Hematopoietic multipotent progenitor cell treated with erythropoietin and hydrocortisone succinate and interleukin-3 and kit ligand, for 17 days (in vitro differentiated cells): ENCODE measurements at regions not wholly inside any gene's neighbourhood (a gene's known extent, or its start where the extent isn't known, plus 50 kb on each side); places are given as distances from the start of the nearest gene placed in this dataset.

Experiments
- DNase-seq: peaks from one replicate; pipeline ENCODE4 v3.0.0-alpha.2; 2015; ENCODE audit warnings: low spot score

DNA sequence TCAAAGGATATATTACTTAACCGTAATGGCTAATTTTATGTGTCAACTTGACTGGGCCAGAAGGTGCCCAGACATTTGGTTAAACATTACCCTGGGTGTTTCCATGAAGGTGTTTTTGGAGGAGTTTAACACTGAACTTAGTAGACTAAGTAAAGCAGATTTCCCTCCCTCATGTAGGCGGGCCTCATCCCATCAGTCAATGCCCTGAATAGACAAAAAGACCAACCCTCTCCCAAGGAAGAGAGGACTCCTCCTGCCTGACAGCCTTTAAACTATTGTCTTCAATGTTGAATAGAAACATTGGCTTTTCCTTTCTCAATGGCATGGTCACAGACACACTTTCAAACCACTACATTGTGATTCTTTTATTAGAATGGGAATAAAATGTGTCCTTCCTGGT, 121.9 kb downstream of the SETD4 start:
- no peak for DNase-seq

DNA sequence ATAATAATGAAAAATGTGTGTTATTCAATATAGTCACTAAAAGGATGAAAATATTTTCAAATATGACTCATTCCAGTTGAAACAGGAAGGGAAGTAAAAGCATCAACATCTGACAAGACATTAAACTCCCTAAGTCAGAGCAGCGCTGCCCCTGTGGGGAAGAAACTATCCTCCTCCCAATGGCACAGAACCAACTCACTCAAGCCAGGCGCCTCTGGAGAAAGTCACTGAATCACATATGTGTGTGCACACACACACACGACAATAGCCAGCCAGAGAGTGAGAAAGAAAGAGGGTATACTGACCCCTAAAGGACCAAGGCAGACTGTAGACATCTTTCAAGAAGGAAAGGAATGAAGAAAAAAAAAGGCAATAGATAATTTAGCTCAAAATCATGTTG, 126.9 kb downstream of the SETD4 start:
- no peak for DNase-seq

- no peak for DNase-seq
These were observed 128.0 kb downstream of the SETD4 start for GRCh38 chr21:35932232-35932911.

- DNase-seq: no peak
These were observed 130.4 kb downstream of the SETD4 start for GRCh38 chr21:35929901-35930300.

GRCh38 chr21:35927262-35927661, 133.1 kb downstream of the SETD4 start:
- no peak for DNase-seq

DNA sequence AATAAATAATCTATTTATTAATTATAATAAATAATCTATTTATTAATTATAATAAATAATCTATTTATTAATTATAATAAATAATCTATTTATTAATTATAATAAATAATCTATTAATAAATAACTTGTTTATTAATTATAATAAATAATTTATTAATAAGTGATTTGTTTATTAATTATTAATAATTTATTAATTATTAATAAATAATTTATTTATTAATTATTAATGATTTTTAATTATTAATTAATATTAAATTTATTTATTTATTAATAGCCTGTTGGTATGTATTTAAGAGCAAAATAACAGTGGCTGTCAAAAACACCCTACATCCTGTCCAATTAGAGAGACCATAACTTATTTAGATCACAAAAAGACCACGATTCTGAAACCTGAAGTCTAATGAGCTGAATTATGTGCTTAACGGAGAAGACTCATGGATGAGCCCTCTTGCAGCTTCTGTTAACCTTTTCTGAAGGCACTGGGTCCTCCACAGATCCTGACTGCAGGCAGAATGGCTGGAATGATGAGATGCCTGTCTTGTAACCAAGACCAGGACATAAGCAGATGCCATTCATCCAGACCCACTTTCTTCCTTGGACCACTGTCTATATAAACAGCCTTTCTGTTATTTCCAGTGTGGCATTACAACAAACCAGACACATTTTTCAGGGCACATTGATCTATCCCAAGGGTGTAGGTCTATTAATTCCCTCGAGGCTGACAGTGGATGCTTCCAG, 134.2 kb downstream of the SETD4 start:
- no peak for DNase-seq

DNA sequence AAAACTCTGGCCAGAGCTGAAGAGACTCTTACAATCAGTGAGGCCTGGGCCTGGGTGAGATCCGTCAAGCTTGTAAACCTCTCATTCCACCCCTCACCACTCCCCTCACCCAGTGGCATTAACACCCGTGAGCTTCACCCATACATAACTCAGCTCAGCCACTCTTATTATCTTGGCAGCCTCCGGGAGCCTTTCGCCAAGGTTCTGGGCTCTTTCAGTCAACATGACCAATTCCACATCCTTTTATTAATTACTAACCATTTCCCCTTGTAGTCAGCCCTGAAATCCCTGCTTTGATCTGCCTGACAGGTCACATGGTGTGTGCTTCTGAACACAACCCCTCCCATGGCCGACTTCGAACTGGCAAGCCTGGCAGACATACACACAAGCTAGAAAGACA, 134.8 kb downstream of the SETD4 start:
- no peak for DNase-seq

DNA sequence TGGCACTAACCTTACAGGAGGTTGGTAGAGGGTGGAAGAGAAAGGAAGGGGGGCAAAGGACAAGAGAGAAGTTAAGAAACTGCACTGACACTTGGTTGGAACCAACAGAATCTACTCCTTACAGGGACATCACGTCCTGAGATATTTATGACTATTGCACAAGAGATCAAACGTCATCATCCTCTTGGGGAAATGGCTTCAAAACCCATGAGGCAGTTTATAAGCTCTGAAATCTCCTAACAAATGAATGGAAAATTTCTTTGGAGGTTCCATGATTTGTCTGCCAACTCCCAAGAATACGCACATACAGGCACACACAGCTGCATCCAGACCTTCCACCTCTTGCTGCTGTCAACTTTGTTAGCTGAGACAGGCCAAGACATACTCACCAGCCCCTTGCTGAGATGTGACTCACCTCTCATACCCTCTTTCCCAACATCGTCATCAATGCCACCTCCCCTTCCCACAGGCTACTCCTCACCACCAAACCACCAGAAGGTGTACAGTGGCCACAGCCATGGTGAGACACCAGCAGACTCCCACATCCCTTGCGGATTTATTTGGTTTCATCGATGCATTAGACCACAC, 135.5 kb downstream of the SETD4 start:
- no peak for DNase-seq

GRCh38 chr21:35923971-35924370, 136.4 kb downstream of the SETD4 start:
- DNase-seq: no peak

DNA sequence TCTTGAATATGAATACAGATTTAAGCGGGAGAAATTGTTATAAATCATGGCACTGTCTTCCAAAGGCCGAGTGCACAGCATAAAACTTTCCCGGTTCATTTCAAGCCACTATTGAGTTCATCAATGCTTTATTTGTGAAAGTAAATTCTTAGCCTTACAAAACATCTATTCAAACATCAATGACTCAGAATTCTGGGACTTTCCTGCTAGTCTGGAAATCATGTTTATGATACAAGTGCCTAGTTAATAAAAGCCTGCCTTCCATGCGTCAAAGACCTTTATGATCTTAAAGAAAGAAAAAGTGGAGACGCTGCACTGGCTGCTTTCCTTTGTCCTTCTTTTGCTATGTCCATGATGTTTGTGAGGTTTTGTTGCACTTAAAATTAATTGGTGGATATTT, 137.7 kb downstream of the SETD4 start:
- DNase-seq: no peak

- DNase-seq: no peak
These were observed 138.9 kb downstream of the SETD4 start for GRCh38 chr21:35921471-35921870.

DNA sequence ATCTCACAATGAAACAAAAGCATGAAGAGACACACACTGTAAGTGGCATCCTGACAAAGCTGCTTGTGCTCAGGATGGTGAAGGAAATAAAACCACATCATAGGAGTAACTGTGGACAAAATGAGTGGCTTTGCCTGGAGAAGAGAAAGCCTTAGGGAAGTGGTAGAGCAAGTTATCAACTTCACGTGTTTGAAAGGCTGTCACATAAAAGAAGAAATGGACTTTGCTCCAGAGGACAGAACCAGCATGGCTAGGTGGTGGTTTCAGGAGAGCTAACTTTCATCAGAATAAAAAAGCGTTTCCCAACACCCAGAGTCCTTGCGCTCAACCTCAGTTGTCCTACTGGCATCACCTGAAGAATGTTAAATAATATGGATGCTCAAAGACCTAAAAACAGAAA, 139.9 kb downstream of the SETD4 start:
- DNase-seq: no peak

- DNase-seq: no peak
These were observed 145.3 kb downstream of the SETD4 start for GRCh38 chr21:35915030-35915429.

DNA sequence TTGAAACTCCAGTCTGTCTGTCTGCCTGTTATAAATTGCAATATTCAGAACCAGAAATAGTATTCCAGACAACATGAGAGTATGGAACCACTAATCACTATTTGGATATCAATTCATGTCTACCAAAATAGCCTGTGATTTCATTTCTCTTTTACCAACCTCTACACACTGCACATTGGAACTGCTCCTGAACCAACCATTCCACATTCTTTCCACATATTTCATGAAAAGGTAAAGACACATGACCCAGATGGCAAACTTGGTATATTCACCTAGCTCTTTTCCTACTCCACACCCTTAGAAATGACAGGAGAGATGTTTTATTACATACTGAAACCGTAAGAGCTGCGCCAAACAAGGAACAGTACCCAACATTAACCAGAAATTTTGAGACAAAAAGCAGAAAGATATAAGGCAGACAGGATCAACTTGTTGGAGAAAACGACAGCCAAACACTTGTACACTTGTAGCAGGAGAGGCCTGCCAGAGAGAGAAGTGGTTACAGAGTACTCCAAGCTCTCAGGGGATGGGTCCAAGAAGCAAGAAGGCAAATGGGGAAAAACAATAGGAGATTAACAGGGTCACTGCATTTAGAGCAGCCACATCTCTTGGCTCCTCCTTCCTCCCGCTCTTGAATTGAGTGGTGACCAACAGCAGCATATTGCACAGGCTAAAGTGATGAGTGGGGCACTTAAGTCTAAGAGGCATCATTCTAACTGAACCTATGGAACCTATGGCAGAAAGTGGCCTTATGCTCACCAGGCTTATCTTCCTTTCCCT, 148.7 kb downstream of the SETD4 start:
- no peak for DNase-seq

DNA sequence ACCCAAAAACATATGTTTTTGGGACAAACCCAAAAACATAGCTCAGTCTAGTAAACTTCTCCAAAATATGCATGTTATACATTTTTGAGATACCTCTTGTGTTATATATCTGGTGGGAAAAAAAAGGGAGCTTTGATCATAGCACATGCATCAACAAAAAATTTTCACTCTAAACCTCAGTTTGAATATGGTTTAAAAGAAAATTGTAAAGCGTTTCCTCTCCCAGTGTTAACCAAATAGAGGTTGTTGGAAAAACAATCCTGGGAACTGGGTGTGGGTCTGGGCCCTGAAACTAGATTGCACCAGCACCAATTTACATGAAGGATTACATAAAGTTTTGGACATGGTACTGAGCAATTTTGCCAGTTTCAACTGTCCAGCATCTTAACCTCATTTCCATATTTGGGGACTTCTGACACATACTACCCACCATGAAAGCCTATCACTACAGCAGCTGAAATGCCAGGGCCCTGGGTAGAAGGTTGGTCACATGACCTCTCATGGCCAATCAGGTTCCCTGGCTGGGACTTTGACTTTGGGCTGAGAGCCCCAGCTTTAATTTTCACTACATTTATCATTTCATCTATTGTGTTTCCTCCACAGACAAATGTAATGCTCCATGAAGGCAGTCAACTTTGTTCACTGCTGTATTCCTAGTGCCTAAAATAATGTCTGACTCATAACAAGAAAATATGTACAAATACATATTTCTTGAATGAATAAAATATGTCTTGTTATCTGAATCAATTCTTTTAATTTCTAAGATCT, 150.7 kb downstream of the SETD4 start:
- DNase-seq: no peak

GRCh38 chr21:35908311-35909078, 151.8 kb downstream of the SETD4 start:
- DNase-seq: no peak

- DNase-seq: no peak
These were observed 153.7 kb downstream of the SETD4 start for GRCh38 chr21:35906586-35906985.

DNA sequence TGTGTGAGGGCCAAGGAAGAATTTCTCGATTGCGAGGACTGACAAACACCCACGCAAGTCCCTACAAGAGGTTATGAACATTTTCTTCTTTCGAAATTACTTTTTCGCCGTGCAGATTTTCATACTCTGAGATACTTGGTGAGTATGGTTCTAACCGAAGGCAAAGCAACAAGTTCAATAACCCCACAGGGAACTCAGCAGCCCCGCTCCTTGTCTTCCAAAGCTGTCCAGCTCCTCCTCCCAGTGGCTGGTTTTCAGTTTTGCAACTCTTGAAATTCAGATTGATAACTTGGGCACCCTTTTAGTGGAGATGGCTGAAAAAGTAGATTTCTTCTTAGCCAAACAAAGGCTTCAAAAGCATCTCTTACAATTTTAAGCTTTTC, 154.4 kb downstream of the SETD4 start:
- DNase-seq: no peak

DNA sequence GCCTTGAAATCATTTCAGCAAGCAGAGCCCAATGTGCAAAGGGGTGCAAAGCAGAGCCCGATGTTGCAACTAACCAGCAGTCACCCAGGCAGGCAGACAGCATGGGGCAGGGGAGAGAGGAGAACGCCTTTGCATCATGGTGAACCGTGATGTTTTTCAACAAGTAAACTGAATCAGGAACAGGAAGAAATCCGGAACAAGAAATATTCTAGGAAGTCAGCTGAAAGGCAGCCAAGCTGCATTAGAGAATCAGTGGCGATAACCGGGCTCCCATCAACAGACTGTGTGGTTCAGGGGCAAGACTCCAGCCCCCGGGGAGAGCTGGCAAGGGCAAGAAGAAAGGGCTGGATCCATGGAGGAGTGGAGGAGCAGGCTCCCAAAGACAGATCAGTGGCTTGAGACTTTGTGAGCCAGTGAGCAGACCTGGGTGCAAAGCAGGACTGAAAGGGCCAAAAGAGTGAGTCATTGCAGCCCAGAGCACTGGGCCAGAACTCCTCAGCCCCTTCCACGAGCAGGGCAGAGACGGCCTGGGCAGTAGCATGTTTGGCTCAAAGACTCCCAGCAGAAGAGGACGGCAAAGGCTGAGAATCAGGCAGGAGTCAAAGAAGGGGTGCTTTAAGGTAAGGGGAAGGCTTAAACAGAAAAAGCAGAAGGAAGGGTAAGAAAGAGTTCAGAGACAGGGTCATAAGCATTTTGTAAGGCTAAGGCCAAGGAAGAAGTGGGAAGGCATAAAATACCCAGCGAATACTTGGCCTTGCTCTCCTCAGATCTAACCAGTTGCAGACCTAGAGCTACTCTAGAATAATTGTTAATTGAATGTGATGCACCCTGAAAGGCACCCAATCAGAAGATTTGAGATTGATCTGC, 155.0 kb downstream of the SETD4 start:
- DNase-seq: no peak

DNA sequence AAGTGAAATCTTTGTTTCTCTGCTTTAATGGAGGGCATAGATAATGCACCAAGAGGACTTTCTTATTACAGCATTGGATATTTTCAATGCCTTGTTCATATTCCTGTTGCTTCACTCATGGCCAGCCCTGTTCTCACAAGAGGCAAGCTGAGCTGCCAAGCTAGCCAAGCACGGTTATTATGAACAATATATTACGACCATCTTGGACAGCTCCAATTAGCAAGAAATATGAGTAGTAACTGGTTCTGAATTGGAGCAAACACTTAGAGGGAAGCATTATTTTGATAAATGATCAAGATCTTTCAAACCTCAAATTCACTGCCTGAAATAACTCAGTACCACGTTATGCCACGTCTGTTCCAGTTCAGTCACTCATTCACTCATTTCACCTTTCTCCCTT, 159.8 kb downstream of the SETD4 start:
- no peak for DNase-seq
